ENCODE measurements at regions not wholly inside any gene's neighbourhood (a gene's known extent, or its start where the extent isn't known, plus 50 kb on each side); places are given as distances from the start of the nearest gene placed in this dataset.

DNA sequence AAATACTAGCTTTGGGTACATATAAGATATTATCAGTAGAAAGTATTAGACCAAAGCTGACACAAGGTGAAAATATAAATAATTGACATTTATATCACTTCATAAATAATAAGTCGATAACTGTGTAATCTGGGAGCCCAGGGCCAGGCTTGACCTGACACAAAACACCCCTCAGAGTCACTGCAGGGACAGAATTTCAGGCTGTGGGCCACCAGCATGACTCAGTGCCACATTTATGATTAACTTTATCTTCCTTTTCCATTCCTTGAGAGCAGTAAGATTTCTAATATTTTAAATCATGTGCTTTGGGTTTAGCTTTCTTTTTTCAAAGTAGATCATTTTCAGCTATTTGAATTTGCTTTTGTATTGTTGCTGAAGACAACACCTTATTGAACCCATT is 102.9 kb upstream of the NFE2L3 start:
- Histone ChIP-seq H3K9ac (ENCODE audit: low read length) (no peak overlapping the region), H2AFZ (ENCODE audit: low read depth, low read length, poor library complexity, severe bottlenecking) (no peak overlapping the region), H4K20me1 (ENCODE audit: insufficient read depth) (no peaks in the 10 kb centered on the region), H3K9me2 (ENCODE audit: insufficient read depth) (no peaks in the 10 kb centered on the region), H3K79me2 (ENCODE audit: insufficient read depth, low read length) (no peaks in the 10 kb centered on the region), H3K4me1 (ENCODE audit: control insufficient read depth in 1 of 2, insufficient read depth in 2 of 2, low read length in 2 of 2) (peaks cover 0 to 13% of the 10 kb centered on the region in 2 experiments; a peak in 2 of 4 replicates), H3K9me3 (ENCODE audit: control insufficient read depth in 1 of 2, insufficient read depth in 1 of 2, low read depth in 1 of 2, low read length in 2 of 2) (no peaks in the 10 kb centered on the region; a peak in 1 of 4 replicates), H3K4me2 (ENCODE audit: low read length) (no peak overlapping the region), H3K27me3 (ENCODE audit: insufficient read depth, low read length) (no peaks in the 10 kb centered on the region), H3K36me3 (ENCODE audit: control insufficient read depth in 1 of 2, insufficient read depth in 2 of 2, low read length in 2 of 2) (no peaks in the 10 kb centered on the region), H3K4me3 (replicated peaks in 1 of 2; ENCODE audit: low read depth in 1 of 2, low read length in 2 of 2) (no peak overlapping the region), H3K27ac (ENCODE audit: low read depth, low read length) (no peak overlapping the region)
- no peak for TF ChIP-seq SIN3A (IDR thresholded peaks at IDR 0.05; ENCODE audit: low read depth)
- TF ChIP-seq, protein P1, sequence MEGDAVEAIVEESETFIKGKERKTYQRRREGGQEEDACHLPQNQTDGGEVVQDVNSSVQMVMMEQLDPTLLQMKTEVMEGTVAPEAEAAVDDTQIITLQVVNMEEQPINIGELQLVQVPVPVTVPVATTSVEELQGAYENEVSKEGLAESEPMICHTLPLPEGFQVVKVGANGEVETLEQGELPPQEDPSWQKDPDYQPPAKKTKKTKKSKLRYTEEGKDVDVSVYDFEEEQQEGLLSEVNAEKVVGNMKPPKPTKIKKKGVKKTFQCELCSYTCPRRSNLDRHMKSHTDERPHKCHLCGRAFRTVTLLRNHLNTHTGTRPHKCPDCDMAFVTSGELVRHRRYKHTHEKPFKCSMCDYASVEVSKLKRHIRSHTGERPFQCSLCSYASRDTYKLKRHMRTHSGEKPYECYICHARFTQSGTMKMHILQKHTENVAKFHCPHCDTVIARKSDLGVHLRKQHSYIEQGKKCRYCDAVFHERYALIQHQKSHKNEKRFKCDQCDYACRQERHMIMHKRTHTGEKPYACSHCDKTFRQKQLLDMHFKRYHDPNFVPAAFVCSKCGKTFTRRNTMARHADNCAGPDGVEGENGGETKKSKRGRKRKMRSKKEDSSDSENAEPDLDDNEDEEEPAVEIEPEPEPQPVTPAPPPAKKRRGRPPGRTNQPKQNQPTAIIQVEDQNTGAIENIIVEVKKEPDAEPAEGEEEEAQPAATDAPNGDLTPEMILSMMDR (IDR thresholded peaks at IDR 0.05 in 2 of 3, conservative IDR thresholded peaks at IDR 0.05 in 1 of 3; ENCODE audit: borderline replicate concordance in 1 of 3, insufficient read depth in 1 of 3, low read depth in 2 of 3, low read length in 2 of 3), result no peak
- TF ChIP-seq CEBPB (IDR thresholded peaks at IDR 0.05; ENCODE audit: low read depth), result no peak
- no peak for TF ChIP-seq TCF7L2 (IDR thresholded peaks at IDR 0.05; ENCODE audit: borderline replicate concordance, extremely low read depth, insufficient read depth, insufficient read length)
- TF ChIP-seq EZH2 (IDR thresholded peaks at IDR 0.05), result no peak
- no peak for TF ChIP-seq RAD21 (IDR thresholded peaks at IDR 0.05; ENCODE audit: low read depth)
- TF ChIP-seq POLR2A (IDR thresholded peaks at IDR 0.05; ENCODE audit: borderline replicate concordance, extremely low read depth, insufficient read depth, insufficient read length), result no peak
- TF ChIP-seq ZNF274 (IDR thresholded peaks at IDR 0.05; ENCODE audit: low read depth, low read length), result no peak
- no peak for TF ChIP-seq ZFX (IDR thresholded peaks at IDR 0.05)
- no peak for TF ChIP-seq SP1 (IDR thresholded peaks at IDR 0.05; ENCODE audit: low read depth)
- TF ChIP-seq JUND (IDR thresholded peaks at IDR 0.05), result no peak
- no peak for TF ChIP-seq POLR2AphosphoS5 (IDR thresholded peaks at IDR 0.05; ENCODE audit: low read depth, low read length)
- TF ChIP-seq EZH2phosphoT487 (IDR thresholded peaks at IDR 0.05; ENCODE audit: borderline replicate concordance), result no peak
- TF ChIP-seq EGR1 (IDR thresholded peaks at IDR 0.05; ENCODE audit: low read depth), result no peak
- no peak for TF ChIP-seq FOSL1 (IDR thresholded peaks at IDR 0.05; ENCODE audit: low read depth)
- TF ChIP-seq, protein P2, sequence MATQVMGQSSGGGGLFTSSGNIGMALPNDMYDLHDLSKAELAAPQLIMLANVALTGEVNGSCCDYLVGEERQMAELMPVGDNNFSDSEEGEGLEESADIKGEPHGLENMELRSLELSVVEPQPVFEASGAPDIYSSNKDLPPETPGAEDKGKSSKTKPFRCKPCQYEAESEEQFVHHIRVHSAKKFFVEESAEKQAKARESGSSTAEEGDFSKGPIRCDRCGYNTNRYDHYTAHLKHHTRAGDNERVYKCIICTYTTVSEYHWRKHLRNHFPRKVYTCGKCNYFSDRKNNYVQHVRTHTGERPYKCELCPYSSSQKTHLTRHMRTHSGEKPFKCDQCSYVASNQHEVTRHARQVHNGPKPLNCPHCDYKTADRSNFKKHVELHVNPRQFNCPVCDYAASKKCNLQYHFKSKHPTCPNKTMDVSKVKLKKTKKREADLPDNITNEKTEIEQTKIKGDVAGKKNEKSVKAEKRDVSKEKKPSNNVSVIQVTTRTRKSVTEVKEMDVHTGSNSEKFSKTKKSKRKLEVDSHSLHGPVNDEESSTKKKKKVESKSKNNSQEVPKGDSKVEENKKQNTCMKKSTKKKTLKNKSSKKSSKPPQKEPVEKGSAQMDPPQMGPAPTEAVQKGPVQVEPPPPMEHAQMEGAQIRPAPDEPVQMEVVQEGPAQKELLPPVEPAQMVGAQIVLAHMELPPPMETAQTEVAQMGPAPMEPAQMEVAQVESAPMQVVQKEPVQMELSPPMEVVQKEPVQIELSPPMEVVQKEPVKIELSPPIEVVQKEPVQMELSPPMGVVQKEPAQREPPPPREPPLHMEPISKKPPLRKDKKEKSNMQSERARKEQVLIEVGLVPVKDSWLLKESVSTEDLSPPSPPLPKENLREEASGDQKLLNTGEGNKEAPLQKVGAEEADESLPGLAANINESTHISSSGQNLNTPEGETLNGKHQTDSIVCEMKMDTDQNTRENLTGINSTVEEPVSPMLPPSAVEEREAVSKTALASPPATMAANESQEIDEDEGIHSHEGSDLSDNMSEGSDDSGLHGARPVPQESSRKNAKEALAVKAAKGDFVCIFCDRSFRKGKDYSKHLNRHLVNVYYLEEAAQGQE (IDR thresholded peaks at IDR 0.05; ENCODE audit: low read depth), result no peak
- TF ChIP-seq, protein P3, sequence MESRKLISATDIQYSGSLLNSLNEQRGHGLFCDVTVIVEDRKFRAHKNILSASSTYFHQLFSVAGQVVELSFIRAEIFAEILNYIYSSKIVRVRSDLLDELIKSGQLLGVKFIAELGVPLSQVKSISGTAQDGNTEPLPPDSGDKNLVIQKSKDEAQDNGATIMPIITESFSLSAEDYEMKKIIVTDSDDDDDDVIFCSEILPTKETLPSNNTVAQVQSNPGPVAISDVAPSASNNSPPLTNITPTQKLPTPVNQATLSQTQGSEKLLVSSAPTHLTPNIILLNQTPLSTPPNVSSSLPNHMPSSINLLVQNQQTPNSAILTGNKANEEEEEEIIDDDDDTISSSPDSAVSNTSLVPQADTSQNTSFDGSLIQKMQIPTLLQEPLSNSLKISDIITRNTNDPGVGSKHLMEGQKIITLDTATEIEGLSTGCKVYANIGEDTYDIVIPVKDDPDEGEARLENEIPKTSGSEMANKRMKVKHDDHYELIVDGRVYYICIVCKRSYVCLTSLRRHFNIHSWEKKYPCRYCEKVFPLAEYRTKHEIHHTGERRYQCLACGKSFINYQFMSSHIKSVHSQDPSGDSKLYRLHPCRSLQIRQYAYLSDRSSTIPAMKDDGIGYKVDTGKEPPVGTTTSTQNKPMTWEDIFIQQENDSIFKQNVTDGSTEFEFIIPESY (IDR thresholded peaks at IDR 0.05; ENCODE audit: extremely low read depth, insufficient replicate concordance, low read length), result no peak
- TF ChIP-seq YY1 (IDR thresholded peaks at IDR 0.05; ENCODE audit: extremely low read depth, insufficient replicate concordance, low read depth, low read length), result no peak
- TF ChIP-seq, protein P4, sequence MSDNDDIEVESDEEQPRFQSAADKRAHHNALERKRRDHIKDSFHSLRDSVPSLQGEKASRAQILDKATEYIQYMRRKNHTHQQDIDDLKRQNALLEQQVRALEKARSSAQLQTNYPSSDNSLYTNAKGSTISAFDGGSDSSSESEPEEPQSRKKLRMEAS (IDR thresholded peaks at IDR 0.05), result no peak
- ATAC-seq (no peak), DNase-seq (ENCODE audit: low read depth, low spot score) (no peak)
- ChIA-PET POLR2A (no interaction called here), CTCF (no interaction called here), RAD21 (ENCODE audit: low non-redundant PET in 1 of 2, low total read pairs in 2 of 2, uncharacterized antibody in 2 of 2, unreplicated experiment in 2 of 2) (no interaction called here)
- BruUV-seq (replicated peaks), result no TSS peak
- intact Hi-C loops (cut with micrococcal nuclease), result no loop called here

All from HCT116 (cell line).